ENCODE measurements at regions not wholly inside any gene's neighbourhood (a gene's known extent, or its start where the extent isn't known, plus 50 kb on each side); places are given as distances from the start of the nearest gene placed in this dataset.

DNA sequence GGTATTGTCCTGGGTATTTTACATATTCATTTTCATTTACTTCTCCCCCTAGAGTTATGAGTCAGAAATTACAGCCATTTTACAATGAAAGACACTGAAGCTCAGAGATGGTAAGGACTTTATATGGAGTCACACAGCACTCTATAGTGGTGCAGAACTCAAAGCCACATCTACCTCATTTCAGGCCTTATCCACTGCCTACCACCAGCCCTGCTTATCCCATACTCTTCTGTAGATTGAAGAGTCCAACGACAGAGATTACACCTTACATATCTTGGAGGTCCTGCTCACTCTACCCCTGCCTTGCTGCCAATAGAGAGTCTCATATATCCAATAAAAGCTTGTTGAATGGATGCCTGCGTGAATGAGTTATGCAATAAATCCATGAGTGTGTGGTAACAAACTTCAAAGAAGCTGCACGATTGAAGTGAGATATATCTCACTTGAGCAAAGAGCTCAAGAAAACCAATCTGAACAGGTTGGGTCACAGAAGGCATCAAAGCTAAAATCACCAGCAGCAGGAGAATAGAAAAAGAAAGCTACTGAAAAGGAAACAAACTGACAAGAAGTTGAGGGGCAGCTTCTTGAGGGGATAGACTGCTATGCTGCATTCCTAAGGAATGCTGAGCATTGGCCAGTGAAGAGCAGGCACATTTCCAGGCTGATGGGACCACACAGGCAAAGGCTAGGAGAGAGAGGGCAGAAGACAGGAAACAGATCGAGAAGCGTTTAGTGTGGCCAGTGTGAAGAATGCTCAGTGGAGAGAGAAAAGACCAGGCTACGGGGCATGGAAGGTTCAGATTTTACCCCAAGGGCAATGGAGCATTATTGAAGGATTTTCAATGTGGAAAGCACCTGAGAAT, 585.6 kb downstream of the DHX35 start:
- ChIA-PET CTCF (interaction anchor here (1.0 kb wide), 1 partner anchor 14 kb away, joined by 3 read pairs; no protein-coding TSS in a partner anchor), POLR2A (no interaction called here)
- TF ChIP-seq, protein P1, sequence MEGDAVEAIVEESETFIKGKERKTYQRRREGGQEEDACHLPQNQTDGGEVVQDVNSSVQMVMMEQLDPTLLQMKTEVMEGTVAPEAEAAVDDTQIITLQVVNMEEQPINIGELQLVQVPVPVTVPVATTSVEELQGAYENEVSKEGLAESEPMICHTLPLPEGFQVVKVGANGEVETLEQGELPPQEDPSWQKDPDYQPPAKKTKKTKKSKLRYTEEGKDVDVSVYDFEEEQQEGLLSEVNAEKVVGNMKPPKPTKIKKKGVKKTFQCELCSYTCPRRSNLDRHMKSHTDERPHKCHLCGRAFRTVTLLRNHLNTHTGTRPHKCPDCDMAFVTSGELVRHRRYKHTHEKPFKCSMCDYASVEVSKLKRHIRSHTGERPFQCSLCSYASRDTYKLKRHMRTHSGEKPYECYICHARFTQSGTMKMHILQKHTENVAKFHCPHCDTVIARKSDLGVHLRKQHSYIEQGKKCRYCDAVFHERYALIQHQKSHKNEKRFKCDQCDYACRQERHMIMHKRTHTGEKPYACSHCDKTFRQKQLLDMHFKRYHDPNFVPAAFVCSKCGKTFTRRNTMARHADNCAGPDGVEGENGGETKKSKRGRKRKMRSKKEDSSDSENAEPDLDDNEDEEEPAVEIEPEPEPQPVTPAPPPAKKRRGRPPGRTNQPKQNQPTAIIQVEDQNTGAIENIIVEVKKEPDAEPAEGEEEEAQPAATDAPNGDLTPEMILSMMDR (IDR thresholded peaks at IDR 0.05; ENCODE audit: control extremely low read depth, extremely low read depth, low read depth, missing control alignments): no peak
- DNase-seq (ENCODE audit: extremely low spot score): no peak

DNA sequence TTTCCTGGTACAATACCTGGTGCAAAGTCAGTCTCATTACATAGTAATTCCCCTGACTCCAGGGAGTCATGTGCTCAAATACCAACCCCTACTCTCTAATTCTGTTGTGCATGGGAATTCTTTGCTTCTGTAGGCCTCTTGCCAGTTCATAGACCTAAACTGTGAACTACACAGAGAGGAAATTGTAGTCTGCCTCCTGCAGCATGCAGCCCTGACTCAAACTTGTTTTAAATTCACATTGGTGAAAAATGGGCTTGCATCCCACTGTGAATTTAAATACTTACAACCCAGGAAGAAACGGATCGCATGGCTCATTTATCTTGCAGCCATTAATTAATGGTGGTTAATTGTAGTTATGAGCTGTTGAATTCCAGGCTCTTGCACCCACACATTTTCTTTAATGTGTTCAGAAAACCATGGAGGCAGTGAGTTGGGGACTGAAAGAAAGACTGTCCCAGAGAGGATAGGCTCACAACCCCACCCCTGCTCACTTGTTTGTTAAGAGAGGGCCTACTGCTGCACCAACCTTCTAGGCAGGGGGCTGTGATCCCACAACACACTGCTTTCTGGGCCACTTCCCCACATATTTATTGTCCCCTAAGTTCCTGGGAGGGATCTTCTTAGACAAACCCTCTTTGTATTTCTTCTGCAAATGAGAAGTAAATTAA, 579.1 kb downstream of the DHX35 start:
- DNase-seq (ENCODE audit: extremely low spot score): no peak
- TF ChIP-seq, protein P1 (IDR thresholded peaks at IDR 0.05; ENCODE audit: control extremely low read depth, extremely low read depth, low read depth, missing control alignments): no peak
- POLR2A ChIA-PET: no interaction called here
- CTCF ChIA-PET: no interaction called here

DNA sequence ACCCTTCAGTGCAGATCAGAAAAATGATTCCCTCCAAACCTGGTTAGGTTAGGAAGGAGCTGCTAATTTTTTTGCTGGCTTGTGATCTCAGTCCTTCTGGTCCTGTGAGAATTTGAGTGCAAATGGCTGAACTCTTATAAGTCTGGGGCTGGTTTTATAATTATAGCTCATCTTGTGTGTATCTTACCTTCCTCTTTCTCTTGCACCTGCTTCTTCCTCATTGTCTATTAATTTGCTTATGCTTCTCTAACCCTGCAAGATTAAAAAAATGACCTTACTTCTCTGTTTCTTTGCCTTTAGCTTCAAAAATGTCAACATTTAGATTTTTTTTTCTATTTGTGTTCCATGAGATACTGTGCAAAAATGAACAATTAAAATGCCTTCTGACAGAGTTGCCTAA, 576.2 kb downstream of the DHX35 start:
- ChIA-PET CTCF (interaction anchor here (1.5 kb wide), 1 partner anchor 9 kb away, joined by 6 read pairs; no protein-coding TSS in a partner anchor), POLR2A (no interaction called here)
- TF ChIP-seq, protein P1 (IDR thresholded peaks at IDR 0.05; ENCODE audit: control extremely low read depth, extremely low read depth, low read depth, missing control alignments): no peak
- DNase-seq (ENCODE audit: extremely low spot score): no peak

DNA sequence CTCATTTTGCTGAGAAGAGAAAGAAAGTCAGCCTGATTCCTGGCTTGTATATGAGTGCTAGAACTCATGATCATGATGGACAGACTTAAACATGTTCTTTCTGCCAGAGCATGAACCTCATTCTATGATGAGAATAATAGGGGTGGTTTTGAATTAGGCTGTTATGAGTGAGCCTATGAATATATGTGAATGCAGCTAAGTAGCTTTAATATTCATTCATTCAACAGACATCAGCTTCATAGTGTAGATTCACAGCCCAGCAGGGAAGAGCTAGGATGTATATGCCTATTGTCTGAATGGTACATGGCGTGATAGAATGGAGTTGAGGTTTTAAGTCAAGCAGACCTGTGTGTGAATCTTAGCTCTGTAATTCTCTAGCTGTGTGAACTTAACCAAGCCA, 573.2 kb downstream of the DHX35 start:
- TF ChIP-seq, protein P1 (IDR thresholded peaks at IDR 0.05; ENCODE audit: control extremely low read depth, extremely low read depth, low read depth, missing control alignments): no peak
- DNase-seq (ENCODE audit: extremely low spot score): no peak
- ChIA-PET POLR2A (no interaction called here), CTCF (no interaction called here)

DNA sequence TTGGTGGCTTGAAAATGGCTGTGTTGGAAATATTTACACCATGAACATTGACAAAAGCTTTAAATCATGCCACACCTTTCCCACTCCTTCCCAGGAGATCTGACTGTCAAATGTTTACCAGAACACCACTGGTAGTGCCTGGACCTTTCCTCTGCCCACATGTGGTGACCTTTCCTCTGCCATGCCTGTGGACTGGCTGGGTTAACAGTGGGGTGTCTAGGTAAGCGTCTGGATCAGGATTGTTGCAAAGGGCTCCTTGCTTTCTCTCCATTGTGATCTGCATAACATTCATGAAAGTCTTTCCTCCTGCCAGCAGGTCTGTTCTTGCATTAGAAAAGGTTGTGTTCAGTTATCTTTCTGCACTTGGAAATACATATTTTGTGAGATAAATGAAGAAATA, 572.7 kb downstream of the DHX35 start:
- ChIA-PET POLR2A (no interaction called here), CTCF (no interaction called here)
- DNase-seq (ENCODE audit: extremely low spot score): no peak
- TF ChIP-seq, protein P1 (IDR thresholded peaks at IDR 0.05; ENCODE audit: control extremely low read depth, extremely low read depth, low read depth, missing control alignments): no peak

DNA sequence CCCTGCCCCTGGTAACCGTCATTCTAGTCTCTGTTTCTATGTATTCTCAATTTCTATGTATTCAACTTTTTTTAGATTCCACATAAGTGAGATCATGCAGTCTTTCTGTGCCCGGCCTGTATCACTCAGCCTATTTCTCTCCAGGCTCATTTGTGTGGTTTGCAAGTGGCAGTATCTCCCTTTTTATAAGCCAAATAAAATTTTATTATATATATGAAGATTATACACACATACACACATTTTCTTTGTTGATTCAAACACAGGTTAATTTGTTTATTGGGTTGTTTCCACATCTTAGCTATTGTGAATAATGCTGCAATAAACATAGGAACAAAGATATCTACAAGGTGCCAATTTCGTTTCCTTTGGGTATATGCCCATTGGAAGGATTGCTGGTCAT, 571.7 kb downstream of the DHX35 start:
- TF ChIP-seq, protein P1 (IDR thresholded peaks at IDR 0.05; ENCODE audit: control extremely low read depth, extremely low read depth, low read depth, missing control alignments): no peak
- no peak for DNase-seq (ENCODE audit: extremely low spot score)
- ChIA-PET POLR2A (no interaction called here), CTCF (no interaction called here)

All from GM10248 (cell line).